Activated CD4-positive, alpha-beta T cell treated with anti-CD3 and anti-CD28 coated beads, Interleukin-2, amount 10 ng/mL, durations not matched to agents 7 days and 5 days (primary cell): ENCODE measurements at regions not wholly inside any gene's neighbourhood (a gene's known extent, or its start where the extent isn't known, plus 50 kb on each side); places are given as distances from the start of the nearest gene placed in this dataset.

ENCODE experiments used
- CTCF ChIA-PET: fragments of 350-600 bp; sonication (Branson Sonifier 250); formaldehyde crosslinking; loops from one replicate; lab custom pipeline; 2021; ENCODE audit warnings: antibody characterized with exemption; lab: Charles Lee
- POLR2A ChIA-PET: fragments of 350-600 bp; sonication (Branson Sonifier 250); formaldehyde crosslinking; loops from one replicate; lab custom pipeline; 2021; ENCODE audit warnings: antibody characterized with exemption; lab: Charles Lee
- DNase-seq: peaks from one replicate; pipeline ENCODE4 v3.0.0-alpha.2; 2020
- H3K27ac Mint-ChIP-seq: one replicate; pipeline ENCODE4 v1.8.0; 2021; ENCODE audit warnings: mild to moderate bottlenecking, moderate library complexity, mixed read lengths
- H3K27me3 Mint-ChIP-seq: one replicate; pipeline ENCODE4 v1.8.0; 2021; ENCODE audit warnings: mixed read lengths
- H3K36me3 Mint-ChIP-seq: one replicate; pipeline ENCODE4 v1.8.0; 2021; ENCODE audit warnings: low read depth, mixed read lengths
- H3K4me1 Mint-ChIP-seq: one replicate; pipeline ENCODE4 v1.8.0; 2021; ENCODE audit warnings: mixed read lengths
- H3K4me3 Mint-ChIP-seq: one replicate; pipeline ENCODE4 v1.8.0; 2021; ENCODE audit warnings: mild to moderate bottlenecking, moderate library complexity, mixed read lengths
- H3K9me3 Mint-ChIP-seq: one replicate; pipeline ENCODE4 v1.8.0; 2021; ENCODE audit warnings: mixed read lengths

- no peaks in the 10 kb centered on the region for H3K27me3 Mint-ChIP-seq
- no peak overlapping the region for H3K4me3 Mint-ChIP-seq
- peaks cover 3% of the 10 kb centered on the region for H3K4me1 Mint-ChIP-seq
- ChIA-PET CTCF (no interaction called here), POLR2A (no interaction called here)
- H3K9me3 Mint-ChIP-seq: no peaks in the 10 kb centered on the region
- H3K27ac Mint-ChIP-seq: no peak overlapping the region
- DNase-seq: no peak
- H3K36me3 Mint-ChIP-seq: no peaks in the 10 kb centered on the region
Measured at GRCh38 chr21:15491100-15491499, 238.7 kb upstream of the USP25 start.

DNA sequence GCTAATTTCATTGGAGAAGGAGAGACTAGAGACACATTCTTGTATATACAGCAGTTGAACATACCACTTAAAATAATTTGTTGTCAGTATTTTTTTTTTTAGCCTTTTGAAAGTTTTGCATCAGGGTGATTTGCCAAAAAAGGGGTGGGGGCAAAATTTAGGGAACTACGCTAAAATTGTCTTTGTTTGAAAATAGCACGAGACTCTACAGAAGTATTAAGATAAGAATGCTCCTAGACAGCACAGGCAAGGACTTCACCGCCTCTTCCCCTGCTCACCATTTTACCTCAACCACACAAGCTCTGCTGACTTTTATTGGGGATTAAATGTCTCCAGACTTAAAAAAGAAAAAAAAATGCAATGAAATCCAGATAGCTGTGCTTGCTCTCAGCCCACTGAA, 236.1 kb upstream of the USP25 start:
- no peak for DNase-seq
- peaks cover 3% of the 10 kb centered on the region for H3K4me1 Mint-ChIP-seq
- POLR2A ChIA-PET: no interaction called here
- H3K27ac Mint-ChIP-seq: no peak overlapping the region
- H3K9me3 Mint-ChIP-seq: no peaks in the 10 kb centered on the region
- no peaks in the 10 kb centered on the region for H3K27me3 Mint-ChIP-seq
- CTCF ChIA-PET: interaction anchor here (1.0 kb wide), 1 partner anchor 9 kb away, joined by 4 read pairs; no protein-coding TSS in a partner anchor
- H3K36me3 Mint-ChIP-seq: no peaks in the 10 kb centered on the region
- H3K4me3 Mint-ChIP-seq: no peak overlapping the region

DNA sequence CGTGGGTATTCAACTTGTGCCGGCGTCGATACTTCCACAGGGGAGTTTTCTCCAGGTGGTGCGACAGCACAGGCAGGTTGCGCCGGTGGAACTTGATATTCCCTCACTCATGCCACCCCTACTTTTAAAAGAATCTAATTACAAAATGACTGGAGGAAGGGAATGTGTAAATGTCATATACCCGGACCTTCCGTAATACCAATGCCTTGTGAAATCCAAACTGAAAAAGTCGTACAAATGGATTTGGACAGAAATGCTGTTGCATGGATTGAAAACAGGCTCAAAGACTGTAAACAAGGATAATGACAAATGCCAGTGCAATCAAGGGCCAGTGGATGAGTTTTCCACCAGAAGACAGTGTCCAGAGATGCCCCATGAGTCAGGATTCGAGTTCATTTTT, 235.3 kb upstream of the USP25 start:
- CTCF ChIA-PET: interaction anchor here (1.0 kb wide), 1 partner anchor 8 kb away, joined by 4 read pairs; no protein-coding TSS in a partner anchor

GRCh38 chr21:15495965-15496364, 233.8 kb upstream of the USP25 start:
- POLR2A ChIA-PET: no interaction called here
- no peaks in the 10 kb centered on the region for H3K4me1 Mint-ChIP-seq
- no peak overlapping the region for H3K4me3 Mint-ChIP-seq
- H3K36me3 Mint-ChIP-seq: no peaks in the 10 kb centered on the region
- CTCF ChIA-PET: no interaction called here
- no peak overlapping the region for H3K27ac Mint-ChIP-seq
- no peaks in the 10 kb centered on the region for H3K9me3 Mint-ChIP-seq
- no peaks in the 10 kb centered on the region for H3K27me3 Mint-ChIP-seq
- DNase-seq: no peak

More for the DNA sequence above, 235.3 kb upstream of the USP25 start:
- Mint-ChIP-seq H3K4me1 (peaks cover 3% of the 10 kb centered on the region), H3K27ac (no peak overlapping the region), H3K36me3 (no peaks in the 10 kb centered on the region), H3K9me3 (no peaks in the 10 kb centered on the region), H3K4me3 (no peak overlapping the region), H3K27me3 (no peaks in the 10 kb centered on the region)
- DNase-seq: no peak
- POLR2A ChIA-PET: no interaction called here

DNA sequence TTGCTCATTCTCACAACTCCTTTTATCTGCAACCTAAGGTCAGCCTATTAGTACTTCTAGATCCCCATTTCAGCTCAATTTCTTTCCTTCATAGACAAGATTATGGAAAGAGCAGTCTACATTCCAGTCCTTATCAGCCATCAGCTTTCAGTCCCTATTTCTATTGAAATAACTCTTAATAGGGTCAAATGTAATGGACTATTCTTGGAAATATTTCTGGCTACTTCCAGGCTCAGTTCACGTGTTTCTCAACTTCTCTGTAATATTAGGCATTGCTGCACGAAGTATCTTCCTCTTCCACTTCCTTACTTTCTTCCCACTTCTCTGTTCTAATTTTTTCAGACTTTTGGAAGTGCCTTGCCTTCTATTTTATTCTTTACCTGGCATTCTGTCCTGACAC, 232.9 kb upstream of the USP25 start:
- Mint-ChIP-seq H3K27me3 (no peaks in the 10 kb centered on the region), H3K4me3 (no peak overlapping the region), H3K9me3 (no peaks in the 10 kb centered on the region), H3K27ac (no peak overlapping the region), H3K4me1 (no peaks in the 10 kb centered on the region), H3K36me3 (no peaks in the 10 kb centered on the region)
- POLR2A ChIA-PET: no interaction called here
- no peak for DNase-seq
- CTCF ChIA-PET: no interaction called here

DNA sequence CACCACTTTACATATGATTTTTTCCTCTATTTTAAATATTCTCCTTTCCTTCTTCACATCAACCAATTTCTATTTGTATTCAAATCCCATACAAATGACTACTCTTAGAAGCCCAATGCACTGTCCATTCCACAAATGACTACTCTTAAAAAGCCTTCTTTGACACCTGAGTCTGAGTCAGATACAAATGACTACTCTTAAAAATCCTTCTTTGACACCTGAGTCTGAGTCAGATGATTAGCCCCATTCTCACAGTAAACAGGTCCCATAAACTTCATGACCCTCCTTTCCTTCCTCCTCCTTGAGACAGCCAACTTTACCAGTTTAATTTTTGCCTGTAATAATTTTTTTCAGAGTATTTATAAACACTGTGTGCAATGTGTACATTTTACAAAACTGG, 231.3 kb upstream of the USP25 start:
- DNase-seq: no peak
- H3K36me3 Mint-ChIP-seq: no peaks in the 10 kb centered on the region
- no peaks in the 10 kb centered on the region for H3K4me1 Mint-ChIP-seq
- CTCF ChIA-PET: no interaction called here
- H3K4me3 Mint-ChIP-seq: no peak overlapping the region
- H3K9me3 Mint-ChIP-seq: no peaks in the 10 kb centered on the region
- H3K27me3 Mint-ChIP-seq: no peaks in the 10 kb centered on the region
- H3K27ac Mint-ChIP-seq: no peak overlapping the region
- POLR2A ChIA-PET: no interaction called here

GRCh38 chr21:15506086-15506485, 223.7 kb upstream of the USP25 start:
- no peak overlapping the region for H3K4me3 Mint-ChIP-seq
- no peaks in the 10 kb centered on the region for H3K27me3 Mint-ChIP-seq
- H3K27ac Mint-ChIP-seq: no peak overlapping the region
- CTCF ChIA-PET: no interaction called here
- no peak for DNase-seq
- H3K36me3 Mint-ChIP-seq: no peaks in the 10 kb centered on the region
- H3K9me3 Mint-ChIP-seq: no peaks in the 10 kb centered on the region
- no peaks in the 10 kb centered on the region for H3K4me1 Mint-ChIP-seq
- POLR2A ChIA-PET: no interaction called here

DNA sequence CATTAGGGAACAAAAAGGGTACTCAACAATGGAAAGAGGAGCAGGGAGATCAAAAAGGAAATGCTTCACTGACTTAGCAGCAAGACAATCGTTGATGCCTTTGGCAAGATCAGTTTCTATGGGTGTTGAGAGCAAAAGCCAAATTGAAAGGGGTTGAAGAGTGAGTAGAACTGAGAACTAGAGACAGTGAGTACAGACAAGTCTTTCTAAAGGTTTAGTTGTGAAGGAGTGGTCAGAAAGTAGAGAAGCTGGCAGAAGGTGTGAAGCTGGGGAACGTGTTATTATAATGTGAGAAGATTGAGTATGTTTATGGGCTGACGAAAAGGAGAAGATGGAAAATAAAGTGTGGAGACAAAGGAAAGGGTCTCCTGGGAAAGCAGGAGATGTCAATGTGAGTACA, 221.2 kb upstream of the USP25 start:
- Mint-ChIP-seq H3K4me3 (no peak overlapping the region), H3K9me3 (no peaks in the 10 kb centered on the region), H3K36me3 (peaks cover 3% of the 10 kb centered on the region), H3K4me1 (peaks cover 3% of the 10 kb centered on the region), H3K27ac (no peak overlapping the region), H3K27me3 (no peaks in the 10 kb centered on the region)
- no peak for DNase-seq
- ChIA-PET POLR2A (interaction anchor here (0.6 kb wide), 1 partner anchor 137 kb away, joined by 3 read pairs; no protein-coding TSS in a partner anchor), CTCF (no interaction called here)

GRCh38 chr21:15514073-15514946, 215.5 kb upstream of the USP25 start:
- H3K4me3 Mint-ChIP-seq: peak overlapping the region; percentile 1
- POLR2A ChIA-PET: no interaction called here
- peak overlapping the region; percentile 84 for H3K27ac Mint-ChIP-seq

GRCh38 chr21:15515908-15516307, 213.9 kb upstream of the USP25 start:
- no peak overlapping the region for H3K27ac Mint-ChIP-seq
- ChIA-PET CTCF (no interaction called here), POLR2A (no interaction called here)
- peaks cover 5% of the 10 kb centered on the region for H3K36me3 Mint-ChIP-seq
- peaks cover 10% of the 10 kb centered on the region for H3K9me3 Mint-ChIP-seq
- no peaks in the 10 kb centered on the region for H3K27me3 Mint-ChIP-seq
- no peak overlapping the region for H3K4me3 Mint-ChIP-seq
- DNase-seq: no peak
- peaks cover 25% of the 10 kb centered on the region for H3K4me1 Mint-ChIP-seq

More at GRCh38 chr21:15514073-15514946, 215.5 kb upstream of the USP25 start:
- H3K27me3 Mint-ChIP-seq: no peaks in the 10 kb centered on the region
- peak; percentile 79 for DNase-seq
- CTCF ChIA-PET: no interaction called here
- H3K9me3 Mint-ChIP-seq: peaks cover 5% of the 10 kb centered on the region
- peaks cover 5% of the 10 kb centered on the region for H3K36me3 Mint-ChIP-seq
- H3K4me1 Mint-ChIP-seq: peaks cover 19% of the 10 kb centered on the region

GRCh38 chr21:15517394-15517793, 212.4 kb upstream of the USP25 start:
- H3K4me1 Mint-ChIP-seq: peaks cover 30% of the 10 kb centered on the region
- no peak for DNase-seq
- no peaks in the 10 kb centered on the region for H3K27me3 Mint-ChIP-seq
- H3K36me3 Mint-ChIP-seq: peaks cover 2% of the 10 kb centered on the region
- no peak overlapping the region for H3K4me3 Mint-ChIP-seq
- H3K27ac Mint-ChIP-seq: no peak overlapping the region
- ChIA-PET POLR2A (no interaction called here), CTCF (no interaction called here)
- peaks cover 10% of the 10 kb centered on the region for H3K9me3 Mint-ChIP-seq

DNA sequence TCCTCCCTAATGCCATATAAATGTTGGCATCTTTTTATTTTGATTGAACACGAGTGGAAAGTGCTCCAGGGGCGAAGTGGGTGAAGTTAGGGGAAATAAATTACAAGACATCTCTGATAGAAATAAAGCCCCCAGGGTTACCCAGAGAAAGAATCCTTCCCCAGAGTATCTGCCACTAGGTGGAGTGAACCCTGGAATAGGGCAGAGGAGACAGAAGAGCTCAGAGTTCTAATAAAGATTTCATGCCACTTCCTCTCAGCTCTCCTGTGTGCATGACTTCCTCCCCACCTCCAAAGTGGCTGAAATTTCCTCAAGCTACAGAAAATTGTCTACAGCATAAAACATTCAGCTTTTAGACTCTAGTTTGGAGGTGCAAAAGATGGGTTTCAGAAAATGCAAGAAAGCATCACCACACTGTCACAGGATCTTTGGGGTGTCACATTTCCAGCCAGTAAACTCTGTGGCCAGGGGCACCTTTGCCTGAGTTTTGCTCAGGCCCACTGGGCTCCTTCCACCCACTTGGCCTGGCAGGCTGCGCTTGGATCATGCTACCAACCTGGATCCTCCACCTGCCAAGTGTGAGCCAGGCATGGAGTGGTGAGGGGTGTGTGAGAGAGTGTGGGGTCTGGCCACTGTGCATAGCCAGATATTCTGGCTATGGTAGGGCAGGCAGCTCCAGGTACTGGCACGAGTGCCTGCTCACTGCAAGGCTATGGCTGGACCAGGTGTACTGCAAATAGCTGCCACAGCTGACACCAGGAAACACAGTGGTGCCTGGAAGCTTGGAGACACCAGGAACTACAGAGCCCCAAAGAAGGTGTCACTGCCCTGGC, 208.8 kb upstream of the USP25 start:
- Mint-ChIP-seq H3K27ac (peak overlapping the region; percentile 31), H3K4me1 (peaks cover 11% of the 10 kb centered on the region), H3K36me3 (peaks cover 2% of the 10 kb centered on the region), H3K9me3 (peaks cover 10% of the 10 kb centered on the region), H3K27me3 (no peaks in the 10 kb centered on the region), H3K4me3 (no peak overlapping the region)
- DNase-seq: no peak
- CTCF ChIA-PET: interaction anchor here (0.6 to 1.4 kb wide), 4 partner anchors 12 to 403 kb away, joined by 3 to 4 read pairs (median 4); no protein-coding TSS in a partner anchor
- POLR2A ChIA-PET: no interaction called here

DNA sequence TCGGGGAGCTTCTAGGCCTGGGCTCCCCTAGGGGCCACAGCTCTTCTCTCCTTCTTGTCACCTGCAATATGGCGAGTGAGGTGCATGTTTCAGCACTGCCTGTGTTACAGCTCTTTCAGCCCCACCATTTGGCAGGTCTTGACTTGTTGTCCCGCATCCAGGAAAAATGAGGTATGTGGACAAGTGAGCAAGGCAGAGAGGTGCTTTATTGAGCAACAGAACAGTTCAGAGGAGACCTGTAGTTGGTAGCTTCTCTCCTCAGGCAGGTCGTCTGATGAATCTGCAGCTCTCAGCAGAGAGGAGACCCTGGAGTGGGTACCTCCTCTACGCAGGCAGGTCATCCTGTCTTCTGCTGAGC, 208.2 kb upstream of the USP25 start:
- H3K4me1 Mint-ChIP-seq: peaks cover 12% of the 10 kb centered on the region
- peaks cover 10% of the 10 kb centered on the region for H3K9me3 Mint-ChIP-seq
- H3K27me3 Mint-ChIP-seq: no peaks in the 10 kb centered on the region
- no peak overlapping the region for H3K4me3 Mint-ChIP-seq
- ChIA-PET POLR2A (no interaction called here), CTCF (interaction anchor here (0.6 to 1.4 kb wide), 3 partner anchors 11 to 404 kb away, joined by 3 to 4 read pairs (median 4); no protein-coding TSS in a partner anchor)
- no peak overlapping the region for H3K27ac Mint-ChIP-seq
- peaks cover 2% of the 10 kb centered on the region for H3K36me3 Mint-ChIP-seq
- no peak for DNase-seq
